ENCODE measurements at regions not wholly inside any gene's neighbourhood (a gene's known extent, or its start where the extent isn't known, plus 50 kb on each side); places are given as distances from the start of the nearest gene placed in this dataset.
A peak's percentile ranks its signal among the peaks of the same experiment; 100 is the strongest.
"Not testable (repeated sequence)": the region's sequence is repeated elsewhere in the genome, so short reads cannot be mapped to it uniquely, and the experiment has no call there.

- no peak for DNase-seq (ENCODE audit: low read depth)
Measured at GRCh38 chr6:166806217-166806838, 150.0 kb downstream of the RNASET2 start.

GRCh38 chr6:166803471-166803870 lies 152.9 kb downstream of the RNASET2 start:
- DNase-seq (ENCODE audit: low read depth) = no peak

- no peak for DNase-seq (ENCODE audit: low read depth)
Measured at GRCh38 chr6:166802401-166802800, 153.9 kb downstream of the RNASET2 start.

- DNase-seq (ENCODE audit: low read depth) = no peak
Measured at GRCh38 chr6:166800137-166800536, 156.2 kb downstream of the RNASET2 start.

GRCh38 chr6:166798652-166799051 lies 157.7 kb downstream of the RNASET2 start:
- no peak for DNase-seq (ENCODE audit: low read depth)

- DNase-seq (ENCODE audit: low read depth) = no peak
Measured at GRCh38 chr6:166796610-166797009, 159.7 kb downstream of the RNASET2 start.

GRCh38 chr6:166795879-166796278 lies 160.5 kb downstream of the RNASET2 start:
- no peak for DNase-seq (ENCODE audit: low read depth)

GRCh38 chr6:166790808-166791207 lies 163.8 kb upstream of the RPS6KA2 start:
- DNase-seq (ENCODE audit: low read depth) = not testable (repeated sequence)

GRCh38 chr6:166788846-166789529 lies 161.9 kb upstream of the RPS6KA2 start:
- DNase-seq (ENCODE audit: low read depth) = not testable (repeated sequence)

GRCh38 chr6:166786704-166787293 lies 159.7 kb upstream of the RPS6KA2 start:
- DNase-seq (ENCODE audit: low read depth) = peak; percentile 50

GRCh38 chr6:166785131-166785530 lies 158.1 kb upstream of the RPS6KA2 start:
- no peak for DNase-seq (ENCODE audit: low read depth)

GRCh38 chr6:166784691-166785090 lies 157.6 kb upstream of the RPS6KA2 start:
- no peak for DNase-seq (ENCODE audit: low read depth)

- no peak for DNase-seq (ENCODE audit: low read depth)
Measured at GRCh38 chr6:166782520-166782919, 155.5 kb upstream of the RPS6KA2 start.

- DNase-seq (ENCODE audit: low read depth) = no peak
Measured at GRCh38 chr6:166781331-166781730, 154.3 kb upstream of the RPS6KA2 start.

- no peak for DNase-seq (ENCODE audit: low read depth)
Measured at GRCh38 chr6:166779963-166780683, 153.1 kb upstream of the RPS6KA2 start.

- DNase-seq (ENCODE audit: low read depth) = no peak
Measured at GRCh38 chr6:166779381-166779780, 152.3 kb upstream of the RPS6KA2 start.

GRCh38 chr6:166778776-166779175 lies 151.7 kb upstream of the RPS6KA2 start:
- no peak for DNase-seq (ENCODE audit: low read depth)

- DNase-seq (ENCODE audit: low read depth) = no peak
Measured at GRCh38 chr6:166778046-166778445, 151.0 kb upstream of the RPS6KA2 start.

- DNase-seq (ENCODE audit: low read depth) = no peak
Measured at GRCh38 chr6:166777096-166777630, 150.1 kb upstream of the RPS6KA2 start.

GRCh38 chr6:166776571-166776970 lies 149.5 kb upstream of the RPS6KA2 start:
- no peak for DNase-seq (ENCODE audit: low read depth)

- no peak for DNase-seq (ENCODE audit: low read depth)
Measured at GRCh38 chr6:166775923-166776220, 148.8 kb upstream of the RPS6KA2 start.

GRCh38 chr6:166775180-166775922 lies 148.3 kb upstream of the RPS6KA2 start:
- peak; percentile 69 for DNase-seq (ENCODE audit: low read depth)
